Suprapubic skin (tissue), 3 donors: ENCODE measurements at regions not wholly inside any gene's neighbourhood (a gene's known extent, or its start where the extent isn't known, plus 50 kb on each side); places are given as distances from the start of the nearest gene placed in this dataset.

ENCODE experiments used
- CTCF ChIP-seq, 2 donors: fragments of 200-600 bp in 1 of 2; fragments of 450-650 bp in 1 of 2; sonication (generic) in 1 of 2; IDR thresholded peaks; one replicate each; pipeline ENCODE4 v1.5.1; 2016 to 2019; ENCODE audit warnings: antibody characterized with exemption in 2 of 2, mild to moderate bottlenecking in 1 of 2, moderate library complexity in 1 of 2
- POLR2AphosphoS5 ChIP-seq, 3 donors: sonication (generic); formaldehyde crosslinking; IDR thresholded peaks; one replicate each; pipeline ENCODE4 v1.6.1; 2017; ENCODE audit warnings: antibody characterized with exemption in 3 of 3

- TF ChIP-seq CTCF (IDR thresholded peaks at IDR 0.05) (no peak), POLR2AphosphoS5 (IDR thresholded peaks at IDR 0.05) (no peak)
Observed at GRCh38 chrX:73266766-73267165, 52.1 kb upstream of the NAP1L2 start.
